ENCODE measurements at regions not wholly inside any gene's neighbourhood (a gene's known extent, or its start where the extent isn't known, plus 50 kb on each side); places are given as distances from the start of the nearest gene placed in this dataset.

DNA sequence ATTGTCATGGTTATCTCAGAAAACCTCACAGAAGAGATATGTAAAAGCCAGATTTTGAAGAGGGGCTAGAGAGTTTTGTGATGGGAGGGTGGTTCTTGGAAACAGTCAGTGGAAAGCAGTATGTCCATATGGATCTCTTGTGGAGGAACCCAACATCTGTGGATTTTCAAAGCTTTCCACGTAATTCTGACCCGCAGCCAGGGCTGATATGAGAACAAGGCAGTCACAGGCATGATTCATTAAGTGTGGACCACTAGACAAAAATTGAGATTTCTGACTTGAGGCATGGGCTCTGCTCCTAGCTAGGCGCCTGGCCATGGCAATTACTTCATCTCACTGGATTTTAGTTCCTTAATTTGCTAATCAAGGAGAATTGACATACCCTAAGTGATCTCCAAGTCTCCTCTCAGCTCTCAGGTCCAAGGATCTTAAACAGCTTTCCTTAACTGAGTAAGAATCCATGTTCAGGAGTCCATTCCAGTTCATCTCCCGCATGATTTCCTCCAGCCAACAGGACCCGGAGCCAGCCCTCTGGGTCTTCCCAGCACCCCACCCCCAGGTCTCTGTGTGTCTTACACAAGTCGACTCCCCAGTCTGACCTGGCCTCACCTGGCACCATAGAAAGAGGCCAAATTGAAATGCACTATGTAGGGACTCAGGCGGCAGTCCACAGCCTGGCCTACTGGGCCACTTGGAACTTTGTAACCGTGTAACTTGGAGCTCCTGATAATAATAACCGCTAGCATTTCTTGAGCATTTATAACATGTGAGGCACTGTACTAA, 176.3 kb upstream of the PARP11 start:
- TF ChIP-seq EP300 (IDR thresholded peaks at IDR 0.05; ENCODE audit: borderline replicate concordance in 1 of 2, control insufficient read depth in 1 of 2, low read depth in 2 of 2, low read length in 2 of 2) = no peak
- TF ChIP-seq, protein P1, sequence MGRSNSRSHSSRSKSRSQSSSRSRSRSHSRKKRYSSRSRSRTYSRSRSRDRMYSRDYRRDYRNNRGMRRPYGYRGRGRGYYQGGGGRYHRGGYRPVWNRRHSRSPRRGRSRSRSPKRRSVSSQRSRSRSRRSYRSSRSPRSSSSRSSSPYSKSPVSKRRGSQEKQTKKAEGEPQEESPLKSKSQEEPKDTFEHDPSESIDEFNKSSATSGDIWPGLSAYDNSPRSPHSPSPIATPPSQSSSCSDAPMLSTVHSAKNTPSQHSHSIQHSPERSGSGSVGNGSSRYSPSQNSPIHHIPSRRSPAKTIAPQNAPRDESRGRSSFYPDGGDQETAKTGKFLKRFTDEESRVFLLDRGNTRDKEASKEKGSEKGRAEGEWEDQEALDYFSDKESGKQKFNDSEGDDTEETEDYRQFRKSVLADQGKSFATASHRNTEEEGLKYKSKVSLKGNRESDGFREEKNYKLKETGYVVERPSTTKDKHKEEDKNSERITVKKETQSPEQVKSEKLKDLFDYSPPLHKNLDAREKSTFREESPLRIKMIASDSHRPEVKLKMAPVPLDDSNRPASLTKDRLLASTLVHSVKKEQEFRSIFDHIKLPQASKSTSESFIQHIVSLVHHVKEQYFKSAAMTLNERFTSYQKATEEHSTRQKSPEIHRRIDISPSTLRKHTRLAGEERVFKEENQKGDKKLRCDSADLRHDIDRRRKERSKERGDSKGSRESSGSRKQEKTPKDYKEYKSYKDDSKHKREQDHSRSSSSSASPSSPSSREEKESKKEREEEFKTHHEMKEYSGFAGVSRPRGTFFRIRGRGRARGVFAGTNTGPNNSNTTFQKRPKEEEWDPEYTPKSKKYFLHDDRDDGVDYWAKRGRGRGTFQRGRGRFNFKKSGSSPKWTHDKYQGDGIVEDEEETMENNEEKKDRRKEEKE (IDR thresholded peaks at IDR 0.05) = no peak
- TF ChIP-seq, protein P2, sequence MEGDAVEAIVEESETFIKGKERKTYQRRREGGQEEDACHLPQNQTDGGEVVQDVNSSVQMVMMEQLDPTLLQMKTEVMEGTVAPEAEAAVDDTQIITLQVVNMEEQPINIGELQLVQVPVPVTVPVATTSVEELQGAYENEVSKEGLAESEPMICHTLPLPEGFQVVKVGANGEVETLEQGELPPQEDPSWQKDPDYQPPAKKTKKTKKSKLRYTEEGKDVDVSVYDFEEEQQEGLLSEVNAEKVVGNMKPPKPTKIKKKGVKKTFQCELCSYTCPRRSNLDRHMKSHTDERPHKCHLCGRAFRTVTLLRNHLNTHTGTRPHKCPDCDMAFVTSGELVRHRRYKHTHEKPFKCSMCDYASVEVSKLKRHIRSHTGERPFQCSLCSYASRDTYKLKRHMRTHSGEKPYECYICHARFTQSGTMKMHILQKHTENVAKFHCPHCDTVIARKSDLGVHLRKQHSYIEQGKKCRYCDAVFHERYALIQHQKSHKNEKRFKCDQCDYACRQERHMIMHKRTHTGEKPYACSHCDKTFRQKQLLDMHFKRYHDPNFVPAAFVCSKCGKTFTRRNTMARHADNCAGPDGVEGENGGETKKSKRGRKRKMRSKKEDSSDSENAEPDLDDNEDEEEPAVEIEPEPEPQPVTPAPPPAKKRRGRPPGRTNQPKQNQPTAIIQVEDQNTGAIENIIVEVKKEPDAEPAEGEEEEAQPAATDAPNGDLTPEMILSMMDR (IDR thresholded peaks at IDR 0.05 in 2 of 3, conservative IDR thresholded peaks at IDR 0.05 in 1 of 3; ENCODE audit: control insufficient read depth in 2 of 3, extremely low read depth in 1 of 3, insufficient read depth in 1 of 3, low read depth in 3 of 3, low read length in 3 of 3) = no peak
